T-helper 2 cell (primary cell): ENCODE measurements at regions not wholly inside any gene's neighbourhood (a gene's known extent, or its start where the extent isn't known, plus 50 kb on each side); places are given as distances from the start of the nearest gene placed in this dataset.
"Not testable (repeated sequence)": the region's sequence is repeated elsewhere in the genome, so short reads cannot be mapped to it uniquely, and the experiment has no call there.

Experiments
- DNase-seq, 5 experiments: peaks; one replicate each; pipeline versions ENCODE4 v3.0.0 to v3.0.0-alpha.2; 2012 to 2022

GRCh38 chr21:9837946-9838737, 683.2 kb upstream of the TPTE start:
- no peak for DNase-seq

- no peak for DNase-seq
These were observed 682.4 kb upstream of the TPTE start for GRCh38 chr21:9838738-9839642.

GRCh38 chr21:9844106-9844505, 677.3 kb upstream of the TPTE start:
- DNase-seq = not testable (repeated sequence)

- not testable (repeated sequence) for DNase-seq
These were observed 673.9 kb upstream of the TPTE start for GRCh38 chr21:9847511-9847910.

- not testable (repeated sequence) for DNase-seq
These were observed 670.2 kb upstream of the TPTE start for GRCh38 chr21:9851166-9851565.

GRCh38 chr21:9851695-9852094, 669.7 kb upstream of the TPTE start:
- not testable (repeated sequence) for DNase-seq

- not testable (repeated sequence) for DNase-seq
These were observed 663.8 kb upstream of the TPTE start for GRCh38 chr21:9857563-9857962.

GRCh38 chr21:9859865-9860264, 661.5 kb upstream of the TPTE start:
- not testable (repeated sequence) for DNase-seq

- not testable (repeated sequence) for DNase-seq
These were observed 658.9 kb upstream of the TPTE start for GRCh38 chr21:9862456-9862855.

- not testable (repeated sequence) for DNase-seq
These were observed 653.6 kb upstream of the TPTE start for GRCh38 chr21:9867815-9868214.

GRCh38 chr21:9873096-9873495, 648.3 kb upstream of the TPTE start:
- DNase-seq = not testable (repeated sequence)

GRCh38 chr21:9874136-9874535, 647.2 kb upstream of the TPTE start:
- DNase-seq = not testable (repeated sequence)

GRCh38 chr21:9881430-9881829, 640.0 kb upstream of the TPTE start:
- not testable (repeated sequence) for DNase-seq

- not testable (repeated sequence) for DNase-seq
These were observed 638.3 kb upstream of the TPTE start for GRCh38 chr21:9883047-9883446.

GRCh38 chr21:9883571-9884282, 637.7 kb upstream of the TPTE start:
- DNase-seq = not testable (repeated sequence)

- DNase-seq = not testable (repeated sequence)
These were observed 632.9 kb upstream of the TPTE start for GRCh38 chr21:9888500-9888899.

GRCh38 chr21:9903579-9903978, 617.8 kb upstream of the TPTE start:
- not testable (repeated sequence) for DNase-seq

GRCh38 chr21:9914135-9914534, 607.2 kb upstream of the TPTE start:
- DNase-seq = not testable (repeated sequence)

GRCh38 chr21:9919446-9919845, 601.9 kb upstream of the TPTE start:
- not testable (repeated sequence) for DNase-seq

GRCh38 chr21:9943639-9944038, 577.7 kb upstream of the TPTE start:
- DNase-seq = not testable (repeated sequence)

- not testable (repeated sequence) for DNase-seq
These were observed 575.3 kb upstream of the TPTE start for GRCh38 chr21:9946057-9946456.

GRCh38 chr21:9949510-9950289, 571.7 kb upstream of the TPTE start:
- DNase-seq = not testable (repeated sequence)
